ENCODE measurements at regions not wholly inside any gene's neighbourhood (a gene's known extent, or its start where the extent isn't known, plus 50 kb on each side); places are given as distances from the start of the nearest gene placed in this dataset.
A peak's percentile ranks its signal among the peaks of the same experiment; 100 is the strongest.
"Not testable (repeated sequence)": the region's sequence is repeated elsewhere in the genome, so short reads cannot be mapped to it uniquely, and the experiment has no call there.

DNA sequence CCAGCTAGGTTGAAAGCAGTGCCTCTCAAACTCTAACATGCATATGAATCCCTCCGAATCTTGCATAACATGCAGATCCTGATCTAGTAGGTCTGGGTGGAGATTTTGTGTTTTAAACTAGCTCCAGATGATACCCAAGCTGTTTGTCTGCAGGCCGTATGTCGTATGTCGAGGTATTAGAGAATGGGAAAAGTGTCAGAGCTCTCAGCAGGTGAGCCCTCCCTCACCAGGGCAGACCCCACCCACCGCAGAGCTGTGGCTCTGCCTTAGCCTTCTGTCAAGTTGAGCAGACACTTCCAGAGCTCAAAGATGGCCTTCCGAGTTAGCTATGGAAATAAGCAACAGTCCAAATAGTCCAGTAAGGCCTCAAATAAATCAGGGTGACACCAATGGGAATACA, 83.2 kb upstream of the MAP3K1 start:
- no peak for DNase-seq (ENCODE audit: low read depth in 2 of 2)

GRCh38 chr5:56731473-56731872, 83.9 kb upstream of the MAP3K1 start:
- not testable (repeated sequence) for DNase-seq (ENCODE audit: low read depth in 2 of 2)

- no peak for DNase-seq (ENCODE audit: low read depth in 2 of 2)
Measured at GRCh38 chr5:56729488-56729887, 85.9 kb upstream of the MAP3K1 start.

GRCh38 chr5:56725711-56726411, 89.5 kb upstream of the MAP3K1 start:
- no peak for DNase-seq (ENCODE audit: low read depth in 2 of 2)

- DNase-seq (ENCODE audit: low read depth in 2 of 2): not testable (repeated sequence)
Measured at GRCh38 chr5:56724857-56725256, 90.5 kb upstream of the MAP3K1 start.

DNA sequence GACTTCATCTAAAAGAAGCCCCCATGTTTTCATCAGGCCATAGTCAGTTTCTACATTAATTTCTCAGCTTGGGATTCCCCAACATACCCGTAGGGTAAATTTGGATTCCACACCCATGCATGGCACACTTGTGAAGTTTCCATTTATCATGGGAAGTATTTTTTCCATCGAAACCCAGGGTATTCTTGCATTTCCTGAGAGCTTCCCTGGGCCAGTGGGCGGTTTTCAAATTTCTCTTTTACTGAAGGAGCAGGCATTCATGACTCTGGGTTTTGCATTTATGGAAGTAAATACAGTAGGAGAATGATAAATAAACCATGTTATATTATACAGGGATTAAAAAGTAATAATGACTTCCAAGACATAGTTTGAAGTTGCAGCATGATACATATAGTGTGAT, 93.0 kb upstream of the MAP3K1 start:
- no peak for DNase-seq (ENCODE audit: low read depth in 2 of 2)

- no peak for DNase-seq (ENCODE audit: low read depth in 2 of 2)
Measured at GRCh38 chr5:56717253-56717987, 97.9 kb upstream of the MAP3K1 start.

DNA sequence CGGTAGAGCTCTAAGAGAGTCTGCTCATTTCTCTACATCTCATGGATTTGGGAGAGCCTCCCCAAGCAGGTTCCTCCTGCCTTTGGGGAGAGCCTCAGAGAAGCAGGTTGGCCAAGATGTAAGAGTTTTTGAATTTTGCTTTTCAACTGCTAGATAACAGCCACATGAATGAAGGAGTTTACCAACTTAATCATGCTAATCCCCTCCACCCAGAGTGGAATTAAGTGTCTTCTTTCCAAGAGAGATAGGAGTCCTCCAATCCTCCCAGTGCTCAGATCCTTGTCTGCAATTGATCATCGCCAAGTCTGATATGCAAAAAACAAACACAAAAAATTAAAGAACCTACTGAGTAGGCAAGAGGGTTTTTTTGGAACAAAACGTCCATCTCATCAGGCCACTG, 99.4 kb upstream of the MAP3K1 start:
- no peak for DNase-seq (ENCODE audit: low read depth in 2 of 2)

DNA sequence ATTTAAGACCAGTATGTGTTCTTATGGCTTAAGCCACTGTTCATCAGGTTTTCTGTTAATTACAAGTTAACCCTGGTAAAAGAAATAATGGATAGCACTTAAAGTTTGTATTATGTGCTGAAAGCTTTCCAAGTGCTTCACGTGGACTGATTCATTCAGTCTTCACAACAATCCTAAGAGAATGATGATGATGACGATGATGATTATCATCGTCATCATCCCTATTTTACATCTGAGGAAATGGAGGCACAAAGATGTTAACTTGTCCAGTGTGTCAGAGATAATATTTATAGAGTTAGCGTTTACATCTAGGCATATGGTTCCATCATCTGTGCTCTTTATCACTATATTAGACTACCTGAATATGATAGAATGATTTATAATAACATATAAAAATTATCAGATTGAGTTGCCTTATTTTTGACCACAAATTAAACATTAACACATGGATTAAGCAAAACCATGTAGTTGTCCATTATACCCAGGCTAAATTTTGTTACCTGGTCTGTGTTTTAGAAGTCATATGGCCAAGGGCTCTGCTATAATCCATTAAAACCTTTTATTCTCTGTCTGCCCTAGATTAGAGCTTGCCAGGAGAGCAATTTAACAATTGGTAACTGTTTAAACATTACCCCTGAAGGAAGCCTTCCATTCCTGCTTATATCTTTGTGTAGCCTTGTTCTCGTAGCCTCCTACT, 102.3 kb upstream of the MAP3K1 start:
- no peak for DNase-seq (ENCODE audit: low read depth in 2 of 2)

DNA sequence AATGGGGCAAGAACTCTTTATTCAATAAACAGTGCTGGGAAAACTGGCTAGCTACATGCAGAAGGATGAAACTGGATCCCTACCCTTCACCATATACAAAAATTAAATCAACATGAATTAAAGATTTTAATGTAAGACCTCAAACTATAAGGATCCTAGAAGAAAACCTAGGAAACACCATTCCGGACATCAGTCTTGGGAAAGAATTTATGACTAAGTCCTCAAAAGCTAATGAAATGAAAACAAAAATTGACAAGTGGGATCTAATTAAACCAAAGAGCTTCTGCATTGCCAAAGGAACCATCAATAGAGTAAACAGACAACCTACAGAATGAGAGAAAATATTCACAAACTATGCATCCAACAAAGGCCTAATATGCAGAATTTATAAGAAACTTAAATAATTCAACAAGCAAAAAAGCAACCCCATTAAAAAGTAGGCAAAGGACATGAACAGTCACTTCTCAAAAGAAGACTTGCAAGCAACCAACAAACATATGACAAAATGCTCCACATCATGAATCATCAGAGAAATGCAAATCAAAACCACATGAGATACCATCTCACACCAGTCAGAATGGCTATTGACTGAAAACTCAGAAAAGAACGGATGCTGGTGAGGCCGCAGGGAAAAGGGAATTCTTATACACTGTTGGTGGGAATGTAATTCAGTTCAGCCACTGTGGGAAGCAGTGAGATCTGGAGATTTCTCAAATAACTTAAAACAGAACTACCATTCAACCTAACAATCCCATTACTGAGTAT, 104.3 kb upstream of the MAP3K1 start:
- no peak for DNase-seq (ENCODE audit: low read depth in 2 of 2)

- DNase-seq (ENCODE audit: low read depth in 2 of 2): no peak
Measured at GRCh38 chr5:56706504-56706903, 108.8 kb upstream of the MAP3K1 start.

DNA sequence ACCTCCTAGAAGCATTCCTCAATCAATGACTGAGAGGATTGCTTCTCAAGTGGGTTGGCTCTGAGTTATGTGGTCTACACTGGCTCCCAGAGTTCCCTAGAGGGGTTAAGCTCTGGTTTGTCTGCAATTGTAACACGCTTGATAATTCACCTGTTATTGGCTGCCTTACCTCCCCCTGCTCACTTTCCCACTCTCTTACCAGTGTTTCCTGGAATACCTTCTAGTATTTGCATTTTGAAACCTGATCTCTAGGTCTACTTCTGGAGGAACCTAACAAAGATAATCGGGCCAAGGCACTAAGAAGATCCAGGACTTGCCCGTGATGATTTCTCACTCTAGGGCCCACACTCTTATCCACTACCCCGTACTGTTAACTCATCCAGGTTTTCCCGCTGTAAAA, 110.1 kb upstream of the MAP3K1 start:
- DNase-seq (ENCODE audit: low read depth in 2 of 2): no peak

DNA sequence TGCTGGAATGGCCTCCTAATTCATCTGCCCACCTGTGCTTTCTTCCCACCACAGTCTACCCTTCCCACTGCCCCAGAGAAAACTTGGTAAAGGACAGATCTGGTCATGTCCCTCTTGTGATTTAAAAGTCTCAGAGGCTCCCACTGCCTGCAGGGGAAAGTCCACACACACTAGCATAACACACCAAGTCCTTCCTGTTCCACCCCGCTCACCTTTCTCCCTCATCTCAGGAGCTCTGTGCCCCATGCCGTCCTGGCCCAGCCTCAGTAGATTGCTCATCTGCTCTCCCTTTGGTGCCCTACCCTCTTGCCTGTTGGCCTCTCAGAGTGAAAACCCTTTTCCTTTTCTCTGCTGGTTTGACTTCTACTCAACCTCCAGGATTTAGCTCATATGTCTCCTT, 111.4 kb upstream of the MAP3K1 start:
- no peak for DNase-seq (ENCODE audit: low read depth in 2 of 2)

DNA sequence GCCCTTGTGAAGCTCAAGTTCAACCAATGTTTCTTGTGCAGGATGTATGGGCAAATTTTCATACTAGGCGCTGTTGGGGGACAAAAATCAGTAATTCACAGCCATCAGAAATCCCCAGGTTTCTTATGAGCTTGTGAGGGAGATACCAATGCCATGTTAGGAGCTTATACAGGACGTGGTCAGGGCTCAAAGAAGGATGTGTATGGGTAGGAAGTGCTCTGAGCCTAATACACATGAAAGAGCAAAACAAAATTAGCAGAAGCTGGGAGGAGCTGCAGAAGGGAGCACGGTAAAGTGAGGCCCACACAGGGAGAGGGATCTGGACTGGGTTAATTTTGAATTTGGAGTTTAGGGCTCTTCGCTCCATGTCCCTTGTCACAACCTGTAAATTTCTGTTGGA, 114.6 kb upstream of the MAP3K1 start:
- DNase-seq (ENCODE audit: low read depth in 2 of 2): no peak

GRCh38 chr5:56699538-56699937, 115.8 kb upstream of the MAP3K1 start:
- no peak for DNase-seq (ENCODE audit: low read depth in 2 of 2)

GRCh38 chr5:56698463-56699381, 116.6 kb upstream of the MAP3K1 start:
- DNase-seq (ENCODE audit: low read depth in 2 of 2): no peak

DNA sequence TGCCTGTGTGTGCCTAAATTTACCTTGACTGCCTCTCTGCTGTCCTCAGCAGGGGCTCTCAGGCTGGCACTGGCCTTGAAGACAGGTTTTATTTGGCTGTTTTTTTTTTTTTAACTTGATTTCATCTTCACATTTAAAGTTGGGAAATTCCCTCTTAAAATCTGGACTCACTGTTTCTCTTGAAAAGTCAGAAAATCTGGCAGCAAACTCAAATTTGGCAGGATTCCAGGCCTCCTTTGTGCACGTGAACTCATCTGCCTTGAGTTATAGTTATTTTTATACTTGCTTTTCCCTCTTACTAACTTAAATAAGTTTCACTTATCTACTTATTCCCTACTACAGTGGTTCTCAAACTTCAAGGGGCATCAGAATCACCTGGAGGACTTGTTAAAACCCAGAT, 118.4 kb upstream of the MAP3K1 start:
- DNase-seq (ENCODE audit: low read depth in 2 of 2): no peak

DNA sequence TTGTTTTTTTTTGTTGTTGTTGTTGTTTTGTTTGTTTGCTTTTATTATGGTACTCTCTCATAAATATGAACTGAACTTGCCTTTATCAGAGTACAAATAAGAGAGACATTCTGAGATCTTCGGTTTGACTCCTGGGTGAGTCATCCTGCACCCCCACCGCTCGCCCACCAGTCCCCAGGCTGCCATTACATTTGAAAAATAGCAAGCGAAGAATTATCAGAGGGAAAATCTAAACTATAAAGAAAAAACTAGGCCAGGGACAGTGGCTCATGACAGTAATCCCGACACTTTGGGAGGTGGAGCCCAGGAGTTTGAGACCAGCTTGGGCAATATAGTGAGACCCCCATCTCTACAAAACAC, 122.1 kb upstream of the MAP3K1 start:
- DNase-seq (ENCODE audit: low read depth in 2 of 2): peak in 1 of 2 donors; percentile 21

GRCh38 chr5:56692359-56693219, 122.8 kb upstream of the MAP3K1 start:
- DNase-seq (ENCODE audit: low read depth in 2 of 2): no peak

- DNase-seq (ENCODE audit: low read depth in 2 of 2): no peak
Measured at GRCh38 chr5:56688402-56688801, 126.9 kb upstream of the MAP3K1 start.
